Adipocyte (in vitro differentiated cells): ENCODE measurements at regions not wholly inside any gene's neighbourhood (a gene's known extent, or its start where the extent isn't known, plus 50 kb on each side); places are given as distances from the start of the nearest gene placed in this dataset.

Experiments
- DNase-seq: peaks from one replicate; pipeline ENCODE4 v3.0.0-alpha.2; 2015; ENCODE audit warnings: low read depth
- H3K27me3 ChIP-seq: replicated peaks from 2 replicates; pipeline ENCODE4 v1.7.0; 2013; ENCODE audit warnings: mild to moderate bottlenecking, low read length, moderate library complexity; ENCODE audit not compliant: control insufficient read depth, insufficient read depth
- H3K36me3 ChIP-seq: 2 replicates; pipeline ENCODE4 v1.7.0; 2013; ENCODE audit warnings: low read length, mild to moderate bottlenecking, moderate library complexity; ENCODE audit not compliant: control insufficient read depth, insufficient read depth, severe bottlenecking
- H3K4me1 ChIP-seq: 2 replicates; pipeline ENCODE4 v1.7.0; 2013; ENCODE audit warnings: mild to moderate bottlenecking, low read length, moderate library complexity; ENCODE audit not compliant: control insufficient read depth, insufficient read depth
- H3K4me3 ChIP-seq: 2 replicates; pipeline ENCODE4 v1.7.0; 2013; ENCODE audit warnings: mild to moderate bottlenecking, low read length, moderate library complexity
- H3K9ac ChIP-seq: 2 replicates; pipeline ENCODE4 v1.7.0; 2013; ENCODE audit warnings: mild to moderate bottlenecking, low read length, moderate library complexity
- H3K9me3 ChIP-seq: 2 replicates; pipeline ENCODE4 v1.7.0; 2013; ENCODE audit warnings: mild to moderate bottlenecking, low read length, moderate library complexity; ENCODE audit not compliant: control insufficient read depth

DNA sequence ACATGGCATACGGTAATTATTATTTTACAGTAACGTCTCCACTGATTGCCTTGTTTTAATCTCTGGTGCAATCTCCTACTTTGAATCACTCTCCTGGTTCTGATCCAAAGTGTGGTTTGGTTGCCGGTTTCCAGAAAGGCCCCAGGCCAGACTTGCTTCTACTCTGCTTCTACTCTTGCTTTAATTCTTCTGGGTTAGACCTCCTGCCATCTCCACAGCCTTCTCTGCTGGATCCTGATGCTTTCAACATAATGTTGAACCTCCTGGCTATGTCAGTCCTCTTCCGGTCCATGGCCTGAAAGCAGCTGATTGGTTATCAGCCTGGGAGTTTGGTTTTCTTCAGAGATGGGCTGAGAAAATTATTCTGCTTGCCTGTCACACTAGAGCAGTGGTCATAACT is 266.5 kb upstream of the RIMS1 start:
- H3K9me3 ChIP-seq: no peaks in the 10 kb centered on the region
- H3K9ac ChIP-seq: no peak overlapping the region
- H3K4me3 ChIP-seq: no peak overlapping the region
- peak; percentile 14 for DNase-seq
- H3K27me3 ChIP-seq: no peaks in the 10 kb centered on the region
- H3K36me3 ChIP-seq: no peaks in the 10 kb centered on the region
- H3K4me1 ChIP-seq: peaks cover 4% of the 10 kb centered on the region

GRCh38 chr6:71621918-71622519 is 264.3 kb upstream of the RIMS1 start:
- DNase-seq: peak; percentile 62
- Histone ChIP-seq H3K4me3 (no peak overlapping the region), H3K9ac (peak overlapping the region; percentile 14), H3K9me3 (peaks cover 8% of the 10 kb centered on the region), H3K27me3 (no peaks in the 10 kb centered on the region), H3K4me1 (peaks cover 4% of the 10 kb centered on the region), H3K36me3 (no peaks in the 10 kb centered on the region)

- no peak for DNase-seq
- Histone ChIP-seq H3K4me1 (no peaks in the 10 kb centered on the region), H3K36me3 (no peaks in the 10 kb centered on the region), H3K4me3 (no peak overlapping the region), H3K9ac (no peak overlapping the region), H3K9me3 (peaks cover 5% of the 10 kb centered on the region), H3K27me3 (no peaks in the 10 kb centered on the region)
Observed at GRCh38 chr6:71642120-71642519, 244.2 kb upstream of the RIMS1 start.

DNA sequence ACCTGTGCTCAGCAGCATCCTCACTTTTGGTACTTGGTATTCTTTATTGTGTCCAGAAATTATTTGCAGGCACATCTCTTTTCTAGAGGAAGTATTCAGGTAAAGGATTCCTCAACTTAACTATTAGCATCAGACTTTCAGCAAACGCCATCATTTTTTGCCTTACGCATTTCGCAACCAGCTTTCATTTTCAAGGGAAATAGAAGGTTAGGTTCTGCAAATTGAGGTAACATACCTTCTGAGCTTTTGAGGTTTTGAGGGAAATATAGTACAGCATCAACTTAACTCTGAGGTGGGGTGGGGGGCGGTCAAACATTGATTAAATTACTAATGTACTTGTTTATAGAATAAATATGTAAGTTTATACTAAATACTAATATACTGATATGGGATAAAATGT is 243.6 kb upstream of the RIMS1 start:
- H3K9me3 ChIP-seq: peaks cover 11% of the 10 kb centered on the region
- no peaks in the 10 kb centered on the region for H3K36me3 ChIP-seq
- no peaks in the 10 kb centered on the region for H3K27me3 ChIP-seq
- DNase-seq: no peak
- H3K9ac ChIP-seq: no peak overlapping the region
- H3K4me1 ChIP-seq: no peaks in the 10 kb centered on the region
- H3K4me3 ChIP-seq: no peak overlapping the region

GRCh38 chr6:71645299-71645698 is 241.1 kb upstream of the RIMS1 start:
- no peak overlapping the region for H3K4me3 ChIP-seq
- H3K36me3 ChIP-seq: no peaks in the 10 kb centered on the region
- no peak for DNase-seq
- H3K4me1 ChIP-seq: no peaks in the 10 kb centered on the region
- H3K27me3 ChIP-seq: no peaks in the 10 kb centered on the region
- H3K9ac ChIP-seq: no peak overlapping the region
- peaks cover 30% of the 10 kb centered on the region for H3K9me3 ChIP-seq

DNA sequence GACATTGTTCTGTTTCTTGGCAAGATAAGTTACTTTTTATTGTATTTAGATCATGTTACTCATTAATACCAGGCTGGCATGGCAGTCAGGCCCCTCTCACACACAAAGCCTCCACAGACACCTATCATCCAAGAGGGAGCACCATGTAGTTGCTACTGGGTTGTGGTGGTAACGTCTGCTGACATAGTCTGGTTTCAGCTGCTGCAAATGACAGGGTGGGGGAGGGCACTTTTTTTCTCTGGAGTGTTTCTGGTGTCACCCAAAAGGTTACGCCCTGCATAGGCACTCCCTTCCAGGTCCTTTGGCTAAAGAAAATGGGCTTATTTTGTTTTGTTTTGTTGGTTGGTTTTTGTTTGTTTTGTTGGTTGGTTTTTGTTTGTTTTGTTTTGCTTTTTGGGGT is 236.4 kb upstream of the RIMS1 start:
- Histone ChIP-seq H3K4me3 (no peak overlapping the region), H3K9ac (no peak overlapping the region), H3K36me3 (no peaks in the 10 kb centered on the region), H3K9me3 (peaks cover 30% of the 10 kb centered on the region), H3K27me3 (no peaks in the 10 kb centered on the region), H3K4me1 (no peaks in the 10 kb centered on the region)
- DNase-seq: no peak

DNA sequence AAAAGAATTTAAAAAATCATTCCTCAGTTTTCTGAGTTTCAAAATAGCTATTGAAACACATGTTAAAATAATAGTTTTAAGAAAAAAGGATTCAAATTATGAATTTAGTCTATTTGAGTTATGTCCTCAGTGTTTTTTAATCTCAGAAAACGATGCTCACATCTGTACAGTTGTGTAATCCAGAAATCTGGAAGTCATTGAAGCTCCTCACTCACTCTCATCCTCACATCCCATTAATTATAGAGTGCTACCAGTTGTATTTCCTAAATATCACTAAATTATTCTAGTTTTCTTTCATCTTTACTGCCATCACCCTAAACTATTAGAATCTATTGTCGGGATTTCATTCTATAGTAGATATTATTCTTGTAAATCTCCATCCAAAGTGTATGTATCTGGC is 234.7 kb upstream of the RIMS1 start:
- no peak for DNase-seq
- H3K9ac ChIP-seq: no peak overlapping the region
- no peaks in the 10 kb centered on the region for H3K27me3 ChIP-seq
- no peaks in the 10 kb centered on the region for H3K36me3 ChIP-seq
- H3K9me3 ChIP-seq: peaks cover 28% of the 10 kb centered on the region
- H3K4me1 ChIP-seq: no peaks in the 10 kb centered on the region
- no peak overlapping the region for H3K4me3 ChIP-seq

GRCh38 chr6:71656121-71656520 is 230.2 kb upstream of the RIMS1 start:
- Histone ChIP-seq H3K27me3 (no peaks in the 10 kb centered on the region), H3K4me1 (peaks cover 17% of the 10 kb centered on the region), H3K36me3 (no peaks in the 10 kb centered on the region), H3K4me3 (no peak overlapping the region), H3K9ac (no peak overlapping the region), H3K9me3 (no peaks in the 10 kb centered on the region)
- no peak for DNase-seq

DNA sequence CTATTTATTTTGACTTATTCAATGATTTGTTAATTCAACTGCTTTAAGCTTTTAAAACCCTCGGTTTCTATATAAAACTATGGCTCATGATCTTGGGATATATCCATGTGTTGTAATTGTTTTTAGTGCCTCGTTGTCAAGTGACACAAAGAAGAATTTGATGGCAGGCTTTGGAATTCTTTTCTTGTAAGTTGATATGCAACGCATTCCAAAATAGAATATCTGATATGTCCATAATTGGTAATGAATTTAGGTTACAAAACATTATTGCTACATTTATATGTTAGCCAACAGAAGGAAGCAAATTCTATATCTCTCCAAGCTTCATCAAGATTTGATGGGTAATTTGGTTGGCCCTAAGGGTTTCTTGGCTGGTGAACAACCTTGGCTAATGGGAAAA is 220.4 kb upstream of the RIMS1 start:
- DNase-seq: peak; percentile 60
- Histone ChIP-seq H3K27me3 (no peaks in the 10 kb centered on the region), H3K9ac (peak overlapping the region; percentile 62), H3K36me3 (no peaks in the 10 kb centered on the region), H3K4me1 (peaks cover 9% of the 10 kb centered on the region), H3K4me3 (no peak overlapping the region), H3K9me3 (no peaks in the 10 kb centered on the region)

- Histone ChIP-seq H3K27me3 (no peaks in the 10 kb centered on the region), H3K9ac (no peak overlapping the region), H3K9me3 (no peaks in the 10 kb centered on the region), H3K36me3 (no peaks in the 10 kb centered on the region), H3K4me1 (peaks cover 16% of the 10 kb centered on the region), H3K4me3 (no peak overlapping the region)
- no peak for DNase-seq
Observed at GRCh38 chr6:71672876-71673275, 213.5 kb upstream of the RIMS1 start.

DNA sequence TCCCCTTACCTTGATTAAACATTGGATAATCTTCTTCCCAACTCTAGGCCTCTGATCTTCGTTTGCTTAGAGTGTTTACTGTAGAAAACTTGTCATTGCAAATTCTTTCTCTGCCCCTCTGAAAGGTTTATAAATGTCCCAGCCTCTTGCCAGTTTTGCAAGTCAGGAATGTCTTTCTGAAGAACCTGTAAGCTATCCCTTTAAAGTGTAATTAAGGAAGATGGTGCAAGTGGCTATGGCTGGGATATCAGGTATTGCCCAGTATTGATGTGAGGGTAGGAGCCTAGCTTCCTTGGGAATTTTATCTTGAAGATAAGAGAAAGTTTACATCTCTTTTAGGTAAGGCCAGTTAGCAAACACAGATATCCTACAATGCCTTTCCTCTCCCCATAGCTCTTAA is 211.0 kb upstream of the RIMS1 start:
- Histone ChIP-seq H3K4me1 (peaks cover 16% of the 10 kb centered on the region), H3K9ac (no peak overlapping the region), H3K27me3 (no peaks in the 10 kb centered on the region), H3K4me3 (no peak overlapping the region), H3K36me3 (no peaks in the 10 kb centered on the region), H3K9me3 (no peaks in the 10 kb centered on the region)
- no peak for DNase-seq

- DNase-seq: no peak
- H3K9me3 ChIP-seq: no peaks in the 10 kb centered on the region
- H3K27me3 ChIP-seq: no peaks in the 10 kb centered on the region
- peaks cover 16% of the 10 kb centered on the region for H3K4me1 ChIP-seq
- no peak overlapping the region for H3K4me3 ChIP-seq
- no peak overlapping the region for H3K9ac ChIP-seq
- H3K36me3 ChIP-seq: no peaks in the 10 kb centered on the region
Observed at GRCh38 chr6:71676298-71676697, 210.1 kb upstream of the RIMS1 start.
